Natural killer cell (primary cell): ENCODE measurements at regions not wholly inside any gene's neighbourhood (a gene's known extent, or its start where the extent isn't known, plus 50 kb on each side); places are given as distances from the start of the nearest gene placed in this dataset.

Experiments
- ATAC-seq, 3 donors: fragments of 150-1000 bp in 2 of 3; fragments of 200-7000 bp in 1 of 3; cut with Tn5 transposase; 1 replicate in 1 of 3; 2 replicates in 2 of 3; pipeline ENCODE4 v1.10.0; 2021; ENCODE audit warnings: mild to moderate bottlenecking in 2 of 3, moderate library complexity in 2 of 3
- DNase-seq, 2 donors: peaks; one replicate each; pipeline versions ENCODE4 v3.0.0 to v3.0.0-alpha.2; 2013 to 2021; ENCODE audit warnings: mixed read lengths in 1 of 2
- H3K27ac ChIP-seq: one replicate; pipeline ENCODE4 v1.5.1; 2013; ENCODE audit warnings: mild to moderate bottlenecking, low read length
- H3K27me3 ChIP-seq: one replicate; pipeline ENCODE4 v1.6.1; 2013; ENCODE audit warnings: low read length; ENCODE audit not compliant: control insufficient read depth, insufficient read depth
- H3K36me3 ChIP-seq: one replicate; pipeline ENCODE4 v1.6.1; 2013; ENCODE audit warnings: low read length; ENCODE audit not compliant: control insufficient read depth, insufficient read depth
- H3K4me1 ChIP-seq: one replicate; pipeline ENCODE4 v1.6.1; 2013; ENCODE audit warnings: low read length; ENCODE audit not compliant: control insufficient read depth, insufficient read depth
- H3K4me3 ChIP-seq: one replicate; pipeline ENCODE4 v1.5.1; 2013; ENCODE audit warnings: low read length
- H3K9me3 ChIP-seq: one replicate; pipeline ENCODE4 v1.6.1; 2013; ENCODE audit warnings: low read length; ENCODE audit not compliant: control insufficient read depth, insufficient read depth
- H3K27ac Mint-ChIP-seq, 2 donors: one replicate each; pipeline ENCODE4 v1.8.0; 2022; ENCODE audit warnings: mild to moderate bottlenecking in 2 of 2, mixed read lengths in 2 of 2, moderate library complexity in 1 of 2
- H3K27me3 Mint-ChIP-seq, 2 donors: one replicate each; pipeline ENCODE4 v1.8.0; 2022; ENCODE audit warnings: low read depth in 2 of 2, mixed read lengths in 2 of 2
- H3K36me3 Mint-ChIP-seq: one replicate; pipeline ENCODE4 v1.8.0; 2022; ENCODE audit warnings: mixed read lengths
- H3K4me1 Mint-ChIP-seq, 2 donors: one replicate each; pipeline ENCODE4 v1.8.0; 2022; ENCODE audit warnings: mixed read lengths in 2 of 2
- H3K4me3 Mint-ChIP-seq: one replicate; pipeline ENCODE4 v1.8.0; 2022; ENCODE audit warnings: mild to moderate bottlenecking, moderate library complexity, mixed read lengths
- H3K9me3 Mint-ChIP-seq, 2 donors: one replicate each; pipeline ENCODE4 v1.8.0; 2022; ENCODE audit warnings: mixed read lengths in 2 of 2
- CTCF ChIP-seq: fragments of 200-600 bp; IDR thresholded peaks from one replicate; pipeline ENCODE4 v1.8.0; 2022; ENCODE audit warnings: antibody characterized with exemption
- WGBS: methylation state at CpG from one replicate; pipeline ENCODE4 v1.1.7; 2013; ENCODE audit warnings: missing lambda C conversion rate; ENCODE audit not compliant: insufficient coverage; 5-methylcytosine and 5-hydroxymethylcytosine counted together
- intact Hi-C: fragments of 100-400 bp; cut with micrococcal nuclease; formaldehyde crosslinking; loops from one replicate; pipeline ENCODE4 v1.14.2; 2022

- Histone ChIP-seq H3K4me3 (peak overlapping the region; percentile 85), H3K9me3 (no peaks in the 10 kb centered on the region), H3K4me1 (peaks cover 24% of the 10 kb centered on the region), H3K27ac (peak overlapping the region; percentile 96), H3K36me3 (no peaks in the 10 kb centered on the region), H3K27me3 (no peaks in the 10 kb centered on the region)
- Mint-ChIP-seq H3K4me1 (peaks cover 55 to 60% of the 10 kb centered on the region in 2 donors), H3K36me3 (no peaks in the 10 kb centered on the region), H3K4me3 (peak overlapping the region; percentile 97), H3K27ac (peak overlapping the region; percentile 90 to 98), H3K9me3 (no peaks in the 10 kb centered on the region), H3K27me3 (no peaks in the 10 kb centered on the region)
- under 1% methylated on average over 66 of the region's 66 CpGs for WGBS
- ATAC-seq (peak; percentile 38 to 71 (median 68)), DNase-seq (peak; percentile 70 to 84)
- intact Hi-C loops = loop anchor here (2.0 to 5.0 kb wide), 4 partner anchors 102 to 257 kb away; no protein-coding TSS in a partner anchor
- no peak for TF ChIP-seq CTCF
These were observed 201.9 kb upstream of the FOXN3 start for GRCh38 chr14:89618811-89619551.

- DNase-seq (peak in 1 of 2 donors; percentile 54), ATAC-seq (peak; percentile 7 to 13 (median 10))
- peaks cover 27% of the 10 kb centered on the region for H3K4me1 ChIP-seq
- peak overlapping the region; percentile 96 for H3K27ac ChIP-seq
- Mint-ChIP-seq H3K36me3 (no peaks in the 10 kb centered on the region), H3K4me3 (peak overlapping the region; percentile 97), H3K9me3 (no peaks in the 10 kb centered on the region), H3K4me1 (peaks cover 62 to 66% of the 10 kb centered on the region in 2 donors), H3K27ac (peak overlapping the region; percentile 90 to 98), H3K27me3 (no peaks in the 10 kb centered on the region)
- H3K9me3 ChIP-seq = no peaks in the 10 kb centered on the region
- no peaks in the 10 kb centered on the region for H3K27me3 ChIP-seq
- intact Hi-C loops = loop anchor here (2.0 to 5.0 kb wide), 4 partner anchors 102 to 256 kb away; no protein-coding TSS in a partner anchor
- no peak for TF ChIP-seq CTCF
- H3K36me3 ChIP-seq = no peaks in the 10 kb centered on the region
- WGBS = 0% methylated on average over 4 of the region's 6 CpGs
- peak overlapping the region; percentile 85 for H3K4me3 ChIP-seq
These were observed 201.3 kb upstream of the FOXN3 start for GRCh38 chr14:89618330-89618708.

GRCh38 chr14:89617481-89618329, 200.7 kb upstream of the FOXN3 start:
- Mint-ChIP-seq H3K36me3 (no peaks in the 10 kb centered on the region), H3K9me3 (no peaks in the 10 kb centered on the region), H3K4me1 (peaks cover 66 to 72% of the 10 kb centered on the region in 2 donors), H3K4me3 (peak overlapping the region; percentile 97), H3K27ac (peak overlapping the region; percentile 90 to 98), H3K27me3 (no peaks in the 10 kb centered on the region)
- peaks cover 27% of the 10 kb centered on the region for H3K4me1 ChIP-seq
- TF ChIP-seq CTCF = no peak
- H3K36me3 ChIP-seq = no peaks in the 10 kb centered on the region
- ATAC-seq (peak in 2 of 3 donors; percentile 45 to 57), DNase-seq (peak; percentile 48 to 65)
- peak overlapping the region; percentile 96 for H3K27ac ChIP-seq
- H3K4me3 ChIP-seq = peak overlapping the region; percentile 85
- no peaks in the 10 kb centered on the region for H3K27me3 ChIP-seq
- intact Hi-C loops = loop anchor here (1.0 to 5.0 kb wide), 9 partner anchors 9 to 337 kb away; partner anchors contain the start of genes EFCAB11 and TDP1
- no peaks in the 10 kb centered on the region for H3K9me3 ChIP-seq
- 0% methylated on average over 18 of the region's 20 CpGs for WGBS
